Endodermal cell (in vitro differentiated cells): ENCODE measurements at regions not wholly inside any gene's neighbourhood (a gene's known extent, or its start where the extent isn't known, plus 50 kb on each side); places are given as distances from the start of the nearest gene placed in this dataset.

Source experiments
- DNase-seq: peaks from one replicate; pipeline ENCODE4 v3.0.0-alpha.2; 2017
- H3K27ac ChIP-seq: 2 replicates; pipeline ENCODE4 v1.5.1; 2013; ENCODE audit warnings: mild to moderate bottlenecking, low read depth, low read length, moderate library complexity
- H3K27me3 ChIP-seq: 2 replicates; pipeline ENCODE4 v1.6.1; 2013; ENCODE audit warnings: mild to moderate bottlenecking, low read length, moderate library complexity; ENCODE audit not compliant: insufficient read depth, control insufficient read depth, poor library complexity, severe bottlenecking
- H3K36me3 ChIP-seq: 2 replicates; pipeline ENCODE4 v1.7.0; 2013; ENCODE audit warnings: mild to moderate bottlenecking, low read length, moderate library complexity; ENCODE audit not compliant: control insufficient read depth, insufficient read depth
- H3K4me1 ChIP-seq: one replicate; pipeline ENCODE4 v1.7.0; 2013; ENCODE audit warnings: low read length; ENCODE audit not compliant: control insufficient read depth, insufficient read depth
- H3K4me3 ChIP-seq: 2 replicates; pipeline ENCODE4 v1.5.1; 2013; ENCODE audit warnings: mild to moderate bottlenecking, low read length, moderate library complexity
- H3K9ac ChIP-seq: 2 replicates; pipeline ENCODE4 v1.6.1; 2013; ENCODE audit warnings: mild to moderate bottlenecking, low read length, moderate library complexity; ENCODE audit not compliant: poor library complexity, severe bottlenecking; ENCODE audit errors: extremely low read depth
- H3K9me3 ChIP-seq: 2 replicates; pipeline ENCODE4 v1.6.1; 2013; ENCODE audit warnings: mild to moderate bottlenecking, low read length, moderate library complexity; ENCODE audit not compliant: control insufficient read depth
- H3K27ac Mint-ChIP-seq: 2 replicates; pipeline ENCODE4 v1.8.0; 2020; ENCODE audit warnings: mixed read lengths
- H3K27me3 Mint-ChIP-seq: 2 replicates; pipeline ENCODE4 v1.8.0; 2021; ENCODE audit warnings: mild to moderate bottlenecking, mixed read lengths; ENCODE audit not compliant: insufficient read depth
- H3K36me3 Mint-ChIP-seq: 2 replicates; pipeline ENCODE4 v1.8.0; 2020; ENCODE audit warnings: low read depth, mixed read lengths
- H3K4me1 Mint-ChIP-seq: 2 replicates; pipeline ENCODE4 v1.8.0; 2020; ENCODE audit warnings: mixed read lengths
- H3K4me3 Mint-ChIP-seq: 2 replicates; pipeline ENCODE4 v1.8.0; 2020; ENCODE audit warnings: mild to moderate bottlenecking, moderate library complexity, mixed read lengths
- H3K9me3 Mint-ChIP-seq: 2 replicates; pipeline ENCODE4 v1.8.0; 2020; ENCODE audit warnings: mild to moderate bottlenecking, mixed read lengths
- WGBS, 2 experiments: methylation state at CpG; one replicate each; pipeline versions ENCODE4 v1.1.5 to v1.1.7; 2013; ENCODE audit warnings: missing lambda C conversion rate in 2 of 2, mixed read lengths in 1 of 2; ENCODE audit not compliant: insufficient coverage in 1 of 2, insufficient read length in 1 of 2; 5-methylcytosine and 5-hydroxymethylcytosine counted together
- TF ChIP-seq, protein P1 (sequence below): fragments of 200-600 bp; sonication (generic); conservative IDR thresholded peaks from 2 replicates; pipeline ENCODE4 v1.5.0; 2021; ENCODE audit warnings: antibody characterized with exemption, mild to moderate bottlenecking

DNA sequence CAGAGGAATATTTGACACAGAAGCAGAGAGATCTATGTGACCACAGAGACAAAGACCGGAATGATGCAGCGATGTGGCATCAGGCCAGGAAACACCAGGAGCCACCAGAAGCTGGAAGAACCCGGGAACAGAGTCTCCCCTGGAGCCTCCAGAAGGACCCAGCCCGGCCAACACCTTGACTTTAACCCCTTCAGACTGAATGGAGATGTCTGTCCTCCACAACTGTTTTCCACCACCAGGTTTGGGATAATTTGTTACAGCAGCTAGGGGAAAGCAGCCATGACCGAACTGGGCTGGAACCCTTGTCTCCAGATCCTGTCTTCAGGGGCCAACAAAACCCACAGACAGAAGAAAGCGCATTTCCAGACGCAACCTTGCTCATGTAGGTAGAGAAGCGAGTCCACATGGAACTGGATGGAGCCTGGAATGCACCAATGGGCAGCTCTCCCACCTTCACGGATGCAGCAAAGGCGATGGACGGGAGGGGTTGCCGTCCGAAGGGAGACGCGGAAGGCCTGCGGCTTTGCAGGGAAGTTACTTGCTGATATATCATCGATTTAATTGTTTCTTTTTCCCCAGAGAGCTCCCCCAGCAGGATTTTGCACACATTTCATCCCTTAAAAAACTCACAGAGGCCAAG, 396.6 kb downstream of the NPHP4 start:
- Histone ChIP-seq H3K36me3 (no peaks in the 10 kb centered on the region), H3K27ac (no peak overlapping the region), H3K4me1 (no peaks in the 10 kb centered on the region), H3K9me3 (peaks cover 8% of the 10 kb centered on the region), H3K27me3 (no peaks in the 10 kb centered on the region), H3K9ac (no peak overlapping the region), H3K4me3 (no peak overlapping the region)
- peaks cover 15% of the 10 kb centered on the region for H3K27me3 Mint-ChIP-seq
- 94 to 96% methylated on average over 14 to 17 of the region's 17 CpGs for WGBS, 2 experiments
- H3K4me1 Mint-ChIP-seq, result peaks cover 31% of the 10 kb centered on the region
- no peaks in the 10 kb centered on the region for H3K36me3 Mint-ChIP-seq
- H3K4me3 Mint-ChIP-seq, result no peak overlapping the region
- no peak overlapping the region for H3K27ac Mint-ChIP-seq
- peak; percentile 35 for DNase-seq
- TF ChIP-seq, protein P1, sequence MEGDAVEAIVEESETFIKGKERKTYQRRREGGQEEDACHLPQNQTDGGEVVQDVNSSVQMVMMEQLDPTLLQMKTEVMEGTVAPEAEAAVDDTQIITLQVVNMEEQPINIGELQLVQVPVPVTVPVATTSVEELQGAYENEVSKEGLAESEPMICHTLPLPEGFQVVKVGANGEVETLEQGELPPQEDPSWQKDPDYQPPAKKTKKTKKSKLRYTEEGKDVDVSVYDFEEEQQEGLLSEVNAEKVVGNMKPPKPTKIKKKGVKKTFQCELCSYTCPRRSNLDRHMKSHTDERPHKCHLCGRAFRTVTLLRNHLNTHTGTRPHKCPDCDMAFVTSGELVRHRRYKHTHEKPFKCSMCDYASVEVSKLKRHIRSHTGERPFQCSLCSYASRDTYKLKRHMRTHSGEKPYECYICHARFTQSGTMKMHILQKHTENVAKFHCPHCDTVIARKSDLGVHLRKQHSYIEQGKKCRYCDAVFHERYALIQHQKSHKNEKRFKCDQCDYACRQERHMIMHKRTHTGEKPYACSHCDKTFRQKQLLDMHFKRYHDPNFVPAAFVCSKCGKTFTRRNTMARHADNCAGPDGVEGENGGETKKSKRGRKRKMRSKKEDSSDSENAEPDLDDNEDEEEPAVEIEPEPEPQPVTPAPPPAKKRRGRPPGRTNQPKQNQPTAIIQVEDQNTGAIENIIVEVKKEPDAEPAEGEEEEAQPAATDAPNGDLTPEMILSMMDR, result peak; percentile 23
- H3K9me3 Mint-ChIP-seq, result peaks cover 14% of the 10 kb centered on the region

DNA sequence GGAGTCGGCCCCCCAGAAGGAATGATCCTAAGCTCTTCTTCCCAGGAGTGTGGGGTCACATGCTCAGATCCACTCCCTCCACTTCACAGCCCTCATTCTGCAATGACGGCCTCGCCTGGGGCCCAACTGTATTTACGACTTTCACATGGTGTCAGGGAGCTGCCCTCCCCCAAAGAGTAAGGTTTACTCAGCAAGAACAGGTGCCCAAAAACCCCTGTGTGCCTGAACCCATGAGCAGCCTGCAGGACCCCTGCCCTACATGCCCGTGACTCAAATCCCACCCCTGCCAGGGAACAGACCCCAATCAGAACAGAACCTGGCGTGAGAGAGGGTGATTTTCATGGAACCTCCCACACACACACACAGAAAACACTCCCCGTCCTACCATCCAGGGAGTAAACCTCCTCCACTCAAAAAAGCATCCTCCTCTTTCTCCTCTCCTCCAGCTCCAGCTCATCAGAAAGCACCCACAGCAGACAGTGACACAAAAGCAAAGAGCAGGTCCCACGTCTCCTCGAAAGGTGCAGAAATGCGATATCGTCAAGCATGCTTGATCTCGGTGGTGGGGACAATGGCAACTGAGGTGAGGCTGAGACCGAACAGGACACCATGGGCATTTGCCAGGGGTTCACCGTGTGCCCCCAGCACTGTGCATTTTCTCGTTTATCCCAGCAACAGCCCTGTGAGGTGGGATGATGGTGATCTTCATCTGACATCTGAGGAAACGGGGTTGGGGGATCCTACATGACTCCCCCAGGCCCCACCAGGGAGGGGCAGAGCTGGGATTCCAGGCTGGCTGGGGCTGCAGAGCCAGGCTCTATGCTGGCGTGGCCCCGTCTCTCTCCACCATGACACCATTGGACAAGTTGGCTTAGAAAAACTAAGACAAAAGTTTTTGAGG, 397.9 kb downstream of the NPHP4 start:
- H3K27me3 ChIP-seq, result no peaks in the 10 kb centered on the region
- 91 to 100% methylated on average over 3 to 18 of the region's 18 CpGs for WGBS, 2 experiments
- no peaks in the 10 kb centered on the region for H3K36me3 ChIP-seq
- no peak overlapping the region for H3K9ac ChIP-seq
- H3K4me1 Mint-ChIP-seq, result peaks cover 28% of the 10 kb centered on the region
- H3K36me3 Mint-ChIP-seq, result no peaks in the 10 kb centered on the region
- peaks cover 18% of the 10 kb centered on the region for H3K9me3 Mint-ChIP-seq
- no peak overlapping the region for H3K4me3 Mint-ChIP-seq
- no peak for DNase-seq
- peaks cover 15% of the 10 kb centered on the region for H3K27me3 Mint-ChIP-seq
- no peaks in the 10 kb centered on the region for H3K4me1 ChIP-seq
- TF ChIP-seq, protein P1, result no peak
- no peak overlapping the region for H3K4me3 ChIP-seq
- peaks cover 12% of the 10 kb centered on the region for H3K9me3 ChIP-seq
- H3K27ac ChIP-seq, result no peak overlapping the region
- no peak overlapping the region for H3K27ac Mint-ChIP-seq

DNA sequence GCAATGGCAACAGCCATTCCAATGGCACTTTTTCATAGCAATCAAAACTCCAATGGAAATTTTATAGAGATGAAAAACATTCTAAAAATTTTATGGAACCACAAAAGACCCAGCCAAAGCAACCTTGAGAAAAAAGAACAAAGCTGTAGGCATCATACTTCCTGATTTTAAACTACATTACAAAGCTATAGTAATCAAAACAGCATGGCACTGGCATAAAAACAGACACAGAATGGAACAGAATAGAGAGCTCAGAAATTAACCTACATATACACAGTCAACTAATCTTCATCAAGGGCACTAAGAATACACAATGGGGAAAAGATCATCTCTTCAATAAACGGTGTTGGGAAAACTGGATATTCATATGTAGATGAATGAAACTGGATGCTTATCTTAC, 401.5 kb downstream of the NPHP4 start:
- H3K9ac ChIP-seq, result no peak overlapping the region
- WGBS, 2 experiments, result no CpG with 5 or more reads among the region's 1 CpG
- peaks cover 18% of the 10 kb centered on the region for H3K9me3 Mint-ChIP-seq
- no peak overlapping the region for H3K4me3 ChIP-seq
- no peaks in the 10 kb centered on the region for H3K4me1 ChIP-seq
- no peaks in the 10 kb centered on the region for H3K4me1 Mint-ChIP-seq
- DNase-seq, result no peak
- H3K27ac ChIP-seq, result no peak overlapping the region
- H3K4me3 Mint-ChIP-seq, result no peak overlapping the region
- peaks cover 12% of the 10 kb centered on the region for H3K9me3 ChIP-seq
- no peaks in the 10 kb centered on the region for H3K36me3 Mint-ChIP-seq
- H3K27me3 Mint-ChIP-seq, result peaks cover 18% of the 10 kb centered on the region
- no peak overlapping the region for H3K27ac Mint-ChIP-seq
- TF ChIP-seq, protein P1, result no peak
- no peaks in the 10 kb centered on the region for H3K27me3 ChIP-seq
- no peaks in the 10 kb centered on the region for H3K36me3 ChIP-seq
